HG03457 (cell line): ENCODE measurements at regions not wholly inside any gene's neighbourhood (a gene's known extent, or its start where the extent isn't known, plus 50 kb on each side); places are given as distances from the start of the nearest gene placed in this dataset.

Experiments used
- ATAC-seq: cut with Tn5 transposase; IDR thresholded peaks from one replicate; pipeline ENCODE4 v1.9.1; 2021; ENCODE audit warnings: moderate number of reproducible peaks; ENCODE audit not compliant: unreplicated experiment

DNA sequence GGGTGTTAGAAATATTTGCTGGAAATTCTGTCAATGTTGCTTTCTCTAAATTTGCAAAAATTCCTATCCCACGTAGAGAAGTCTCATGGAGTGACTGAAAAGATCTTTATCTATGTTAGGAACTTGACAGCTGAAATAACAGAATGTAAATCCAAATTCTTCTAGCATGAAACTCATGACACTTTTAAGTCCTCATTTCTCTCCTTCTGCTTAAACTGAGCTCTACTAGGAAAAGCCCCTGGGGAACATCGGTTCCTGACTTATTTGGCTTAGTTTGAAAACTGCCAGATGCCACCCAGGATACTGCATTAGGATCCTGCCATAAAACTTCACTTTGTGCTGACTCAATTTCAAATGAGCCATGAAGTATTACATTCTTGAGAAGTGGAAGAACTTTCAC lies 426.0 kb downstream of the GALC start:
- ATAC-seq, result no peak

- no peak for ATAC-seq
Measured at GRCh38 chr14:87547536-87547935, 445.4 kb downstream of the GALC start.

DNA sequence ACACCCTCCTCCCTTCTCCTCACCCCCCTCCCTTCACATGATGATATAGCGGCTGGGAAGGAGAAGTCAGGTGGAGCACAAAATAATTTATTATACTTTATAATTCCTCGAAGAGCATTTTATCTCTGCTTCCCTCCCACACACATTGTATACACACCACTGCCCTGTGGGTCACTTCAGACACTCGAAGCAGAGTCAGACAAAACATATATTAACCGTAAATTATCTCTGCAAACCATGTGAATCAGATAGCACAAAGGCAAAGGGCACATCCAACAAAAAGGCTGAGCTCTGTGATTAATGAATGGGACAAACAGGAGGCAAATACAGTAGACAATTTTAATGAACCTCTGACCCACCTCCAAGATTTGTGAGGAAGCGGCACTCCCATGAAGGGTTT lies 450.7 kb downstream of the GALC start:
- ATAC-seq, result no peak

- ATAC-seq, result no peak
Measured at GRCh38 chr14:87540339-87540738, 452.6 kb downstream of the GALC start.

- ATAC-seq, result no peak
Measured at GRCh38 chr14:87529081-87529480, 463.9 kb downstream of the GALC start.

- no peak for ATAC-seq
Measured at GRCh38 chr14:87526731-87527130, 466.3 kb downstream of the GALC start.

GRCh38 chr14:87524011-87524410 lies 469.0 kb downstream of the GALC start:
- ATAC-seq, result no peak

DNA sequence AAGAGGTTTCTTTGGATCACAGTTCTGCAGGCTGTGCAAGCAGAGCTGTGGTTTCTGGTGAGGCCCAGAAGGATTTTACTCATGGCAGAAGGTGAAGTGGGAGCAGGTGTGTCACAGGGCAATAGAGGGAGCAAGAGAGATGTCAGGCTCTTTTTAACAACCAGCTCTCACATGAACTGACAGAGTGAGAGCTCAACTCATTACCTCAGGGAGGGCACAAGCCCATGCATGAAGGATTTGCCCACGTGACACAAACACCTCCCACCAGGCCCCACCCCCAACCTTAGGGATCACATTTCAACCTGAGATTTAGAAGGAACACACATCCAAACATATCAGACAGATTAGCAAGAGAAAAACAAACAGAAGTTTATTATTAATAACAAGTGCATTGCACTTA lies 470.4 kb downstream of the GALC start:
- no peak for ATAC-seq

- ATAC-seq, result no peak
Measured at GRCh38 chr14:87508333-87508732, 484.6 kb downstream of the GALC start.

DNA sequence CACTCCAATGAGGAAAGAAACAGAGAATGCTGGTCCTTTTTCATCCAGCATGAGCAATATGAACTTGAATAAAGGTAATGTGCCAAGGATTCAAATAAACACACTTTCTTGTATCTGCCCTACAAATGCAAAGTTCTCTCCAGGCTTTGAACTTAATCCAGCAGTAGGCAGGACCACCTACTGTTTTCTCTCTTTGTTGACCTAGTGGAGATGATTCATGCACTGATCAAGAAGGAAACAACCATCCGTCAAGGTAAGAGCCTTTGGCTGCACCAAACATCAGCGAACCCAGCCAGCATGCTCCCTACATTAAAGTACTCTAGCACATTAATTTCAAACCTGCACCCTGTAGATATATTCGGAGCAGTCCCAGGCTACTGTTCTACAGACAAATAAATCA lies 489.3 kb downstream of the GALC start:
- ATAC-seq, result no peak

- ATAC-seq, result no peak
Measured at GRCh38 chr14:87497301-87497700, 495.7 kb downstream of the GALC start.

- ATAC-seq, result no peak
Measured at GRCh38 chr14:87494010-87494409, 499.0 kb downstream of the GALC start.

- no peak for ATAC-seq
Measured at GRCh38 chr14:87492561-87492960, 500.4 kb downstream of the GALC start.

DNA sequence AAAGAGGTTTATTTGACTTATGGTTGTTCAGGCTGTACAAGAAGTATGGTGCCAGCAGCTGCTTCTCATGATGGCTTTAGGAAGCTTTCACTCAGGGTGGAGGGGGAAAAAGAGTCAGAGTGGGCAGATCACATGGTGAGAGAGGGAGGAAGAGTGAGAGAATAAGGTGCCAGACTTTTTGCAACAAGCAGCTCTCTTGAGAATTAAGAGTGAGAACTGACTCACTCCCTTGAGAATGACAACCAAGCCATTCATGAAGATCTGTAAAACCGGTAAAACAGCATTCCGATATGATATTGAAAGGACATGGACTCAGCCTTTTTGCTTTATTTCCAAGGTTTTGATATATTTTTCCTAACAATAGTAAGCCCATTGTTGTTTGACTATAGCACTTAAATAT lies 501.2 kb downstream of the GALC start:
- ATAC-seq, result no peak

DNA sequence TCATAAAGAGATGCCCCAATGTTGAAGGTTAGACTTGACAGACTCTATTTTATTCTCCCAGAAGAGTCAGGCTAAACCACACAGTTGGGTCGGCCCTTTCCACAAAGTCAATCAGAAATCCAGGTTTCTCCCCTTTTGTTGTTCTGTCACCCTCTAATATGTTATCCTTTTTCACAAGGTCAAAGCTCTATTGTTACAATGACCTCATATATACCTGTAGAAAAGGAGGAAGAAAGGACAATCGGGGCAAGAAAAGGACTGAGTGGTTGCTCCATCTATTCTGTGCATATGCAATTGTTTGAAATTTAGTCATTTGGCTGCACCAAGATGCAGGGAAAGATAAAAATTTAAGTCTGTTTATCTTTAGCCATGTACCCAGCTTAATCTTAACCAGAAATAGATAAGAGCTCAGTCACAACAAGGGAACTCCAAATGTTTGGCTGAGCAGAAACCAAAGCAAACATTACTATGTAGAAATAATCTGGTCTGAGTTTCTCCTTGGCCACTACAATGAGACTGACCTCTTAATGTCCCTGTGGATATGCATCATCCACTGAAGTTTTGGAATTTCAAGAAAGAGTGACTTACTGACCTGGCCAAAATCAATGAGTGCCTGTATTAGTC lies 503.7 kb downstream of the GALC start:
- ATAC-seq, result no peak

- ATAC-seq, result no peak
Measured at GRCh38 chr14:87483271-87484260, 509.4 kb downstream of the GALC start.

- no peak for ATAC-seq
Measured at GRCh38 chr14:87468531-87468930, 524.5 kb downstream of the GALC start.

DNA sequence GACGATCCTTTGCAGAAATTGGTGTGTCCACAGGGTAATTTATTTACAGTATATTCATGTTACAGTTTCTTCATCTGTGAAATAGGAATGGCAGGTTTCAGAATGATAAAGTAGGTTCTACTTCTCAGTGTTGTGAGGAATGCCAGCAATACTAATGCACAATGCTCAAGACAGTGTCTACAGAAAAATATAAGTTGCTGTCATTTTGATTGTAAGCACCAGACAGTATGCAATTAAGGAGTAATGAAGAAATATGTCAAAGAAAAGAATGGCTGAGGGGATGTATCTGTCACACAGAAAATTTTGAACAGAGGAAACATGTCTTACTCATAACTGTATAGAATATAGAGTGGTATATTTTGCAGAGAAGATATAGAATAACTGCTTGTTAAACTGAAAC lies 525.4 kb downstream of the GALC start:
- no peak for ATAC-seq

GRCh38 chr14:87465770-87466169 lies 527.2 kb downstream of the GALC start:
- ATAC-seq, result no peak

DNA sequence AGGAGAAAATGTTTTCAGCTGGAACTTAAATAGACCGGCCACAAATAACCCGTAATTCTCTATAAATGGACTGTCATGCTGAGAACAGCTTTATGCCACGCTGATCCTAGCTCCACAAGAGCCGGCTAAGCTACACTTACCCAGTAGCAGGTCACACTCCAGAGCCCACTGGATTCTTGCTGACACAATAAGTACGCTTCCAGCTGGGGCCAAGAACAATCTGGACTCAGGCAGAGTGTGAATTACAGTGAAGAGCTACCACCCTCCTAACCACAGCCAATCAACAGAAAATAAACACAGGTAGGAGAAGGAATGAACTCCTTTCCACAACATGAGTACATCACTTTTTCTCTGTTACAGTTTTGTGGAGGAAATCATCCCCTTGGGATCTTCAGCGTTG lies 531.3 kb downstream of the GALC start:
- no peak for ATAC-seq

- no peak for ATAC-seq
Measured at GRCh38 chr14:87457720-87458119, 535.3 kb downstream of the GALC start.

DNA sequence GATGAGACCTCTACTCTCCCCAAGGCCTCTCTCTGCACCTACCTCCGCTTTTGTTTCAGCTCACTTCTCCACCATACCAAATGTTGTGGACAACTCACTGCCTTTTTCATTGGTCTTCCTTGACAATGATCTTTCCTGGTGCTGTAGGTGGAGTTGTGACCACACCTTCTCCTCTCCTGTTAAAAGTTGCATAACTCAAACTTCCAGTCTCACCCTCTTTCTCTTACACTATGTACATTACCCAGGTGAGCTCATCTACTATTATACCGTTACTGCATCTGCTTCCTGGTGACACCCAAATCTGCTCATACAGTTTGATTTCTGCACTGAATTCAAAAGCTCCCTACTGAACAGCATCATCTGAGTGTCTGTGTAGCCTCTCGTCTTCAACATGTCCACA lies 542.8 kb downstream of the GALC start:
- ATAC-seq, result no peak
